K562 (cell line): ENCODE measurements at regions not wholly inside any gene's neighbourhood (a gene's known extent, or its start where the extent isn't known, plus 50 kb on each side); places are given as distances from the start of the nearest gene placed in this dataset.

Source experiments
- CBFB ChIP-seq: sonication (generic); formaldehyde crosslinking; IDR thresholded peaks from 2 replicates; pipeline ENCODE4 v1.4.0; 2020; ENCODE audit warnings: mild to moderate bottlenecking, missing genetic modification reagents
- ETS1 ChIP-seq: conservative IDR thresholded peaks from 2 replicates; pipeline ENCODE4 v1.6.1; 2011; ENCODE audit warnings: low read depth, mild to moderate bottlenecking, low read length; ENCODE audit not compliant: control insufficient read depth
- FOXK2 ChIP-seq, 2 experiments: fragments of 450-650 bp; IDR thresholded peaks in 1 of 2; conservative IDR thresholded peaks in 1 of 2; 2 replicates each; pipeline ENCODE4 v1.6.1; 2016; ENCODE audit warnings: low read depth in 2 of 2, mild to moderate bottlenecking in 1 of 2
- GABPB1 ChIP-seq: sonication (generic); formaldehyde crosslinking; IDR thresholded peaks from 2 replicates; pipeline ENCODE4 v1.8.0; 2022; ENCODE audit warnings: mild to moderate bottlenecking, missing genetic modification reagents
- HDAC1 ChIP-seq, 2 experiments: fragments of 450-650 bp; IDR thresholded peaks; 2 replicates each; pipeline ENCODE4 v1.6.1; 2016 to 2017; ENCODE audit warnings: inconsistent platforms in 1 of 2, mild to moderate bottlenecking in 1 of 2, moderate library complexity in 1 of 2
- ZBTB8A ChIP-seq: fragments of 450-650 bp; IDR thresholded peaks from 2 replicates; pipeline ENCODE4 v1.6.1; 2018; ENCODE audit warnings: mild to moderate bottlenecking, moderate library complexity; ENCODE audit not compliant: partially characterized antibody
- ZFPM2 ChIP-seq: fragments of 250-450 bp; sonication (Bioruptor Pico); IDR thresholded peaks from 2 replicates; pipeline ENCODE4 v1.5.1; 2022; ENCODE audit warnings: mild to moderate bottlenecking
- ZNF347 ChIP-seq: fragments of 450-650 bp; formaldehyde crosslinking; IDR thresholded peaks from 2 replicates; pipeline ENCODE4 v1.4.0; 2020; ENCODE audit warnings: low read depth, mild to moderate bottlenecking, moderate library complexity
- ZNF431 ChIP-seq: sonication (generic); formaldehyde crosslinking; IDR thresholded peaks from 2 replicates; pipeline ENCODE4 v1.8.0; 2022; ENCODE audit warnings: mild to moderate bottlenecking, missing genetic modification reagents
- ZNF639 ChIP-seq, 2 experiments: fragments of 200-800 bp in 1 of 2; sonication (Bioruptor generic) in 1 of 2; sonication (generic) in 1 of 2; formaldehyde crosslinking in 1 of 2; IDR thresholded peaks in 1 of 2; conservative IDR thresholded peaks in 1 of 2; 2 replicates each; pipeline versions ENCODE4 v1.5.0 to v1.6.1; 2016 to 2020; ENCODE audit warnings: missing compliant biosample characterization in 1 of 2, missing genetic modification characterization in 1 of 2, missing genetic modification reagents in 1 of 2
- ZNF764 ChIP-seq: fragments of 250-450 bp; sonication (Bioruptor Pico); IDR thresholded peaks from 2 replicates; pipeline ENCODE4 v1.4.0; 2020; ENCODE audit warnings: low read depth, mild to moderate bottlenecking, moderate library complexity
- ZSCAN29 ChIP-seq: fragments of 450-650 bp; IDR thresholded peaks from 2 replicates; pipeline ENCODE4 v1.6.1; 2017
- TF ChIP-seq, protein P1 (sequence below): sonication (generic); formaldehyde crosslinking; IDR thresholded peaks from 2 replicates; pipeline ENCODE4 v1.8.0; 2022; ENCODE audit warnings: mild to moderate bottlenecking, missing genetic modification reagents
- TF ChIP-seq, protein P2 (sequence below): fragments of 450-650 bp; IDR thresholded peaks from 2 replicates; pipeline ENCODE4 v1.6.1; 2016; ENCODE audit warnings: mild to moderate bottlenecking
- TF ChIP-seq, protein P3 (sequence below), 2 experiments: fragments of 450-650 bp; IDR thresholded peaks; 2 replicates each; pipeline ENCODE4 v1.6.1; 2016

GRCh38 chr6:26311385-26312095 lies 53.5 kb upstream of the BTN3A2 start (continued):
- TF ChIP-seq ZNF764 (peak; percentile 90; the same call in 1 of the 2 replicates), ZSCAN29 (peak; percentile 93), ZNF639 (CRISPR knock-in tag; conservative IDR thresholded peaks at IDR 0.05 in 1 of 2, IDR thresholded peaks at IDR 0.05 in 1 of 2) (0 out of 4 replicates have a peak, but pooled peaks of 1 of the 2 experiments have one; percentile 23), ZNF431 (CRISPR knock-in tag) (peak; percentile 24; the same call in 1 of the 2 replicates), CBFB (CRISPR knock-in tag) (no peak), FOXK2 (conservative IDR thresholded peaks at IDR 0.05 in 1 of 2, IDR thresholded peaks at IDR 0.05 in 1 of 2; ENCODE audit: low read depth in 2 of 2) (peak; percentile 97 to 98), ETS1 (peak; percentile 88), GABPB1 (CRISPR knock-in tag) (peak; percentile 67), ZFPM2 (CRISPR knock-in tag) (no peak), ZBTB8A (peak; percentile 16), HDAC1 (IDR thresholded peaks at IDR 0.05) (peak; percentile 6 to 64; a peak in 3 of 4 replicates), ZNF347 (0 out of 2 replicates have a peak, but pooled peaks have one; percentile 9)
- TF ChIP-seq, protein P1, sequence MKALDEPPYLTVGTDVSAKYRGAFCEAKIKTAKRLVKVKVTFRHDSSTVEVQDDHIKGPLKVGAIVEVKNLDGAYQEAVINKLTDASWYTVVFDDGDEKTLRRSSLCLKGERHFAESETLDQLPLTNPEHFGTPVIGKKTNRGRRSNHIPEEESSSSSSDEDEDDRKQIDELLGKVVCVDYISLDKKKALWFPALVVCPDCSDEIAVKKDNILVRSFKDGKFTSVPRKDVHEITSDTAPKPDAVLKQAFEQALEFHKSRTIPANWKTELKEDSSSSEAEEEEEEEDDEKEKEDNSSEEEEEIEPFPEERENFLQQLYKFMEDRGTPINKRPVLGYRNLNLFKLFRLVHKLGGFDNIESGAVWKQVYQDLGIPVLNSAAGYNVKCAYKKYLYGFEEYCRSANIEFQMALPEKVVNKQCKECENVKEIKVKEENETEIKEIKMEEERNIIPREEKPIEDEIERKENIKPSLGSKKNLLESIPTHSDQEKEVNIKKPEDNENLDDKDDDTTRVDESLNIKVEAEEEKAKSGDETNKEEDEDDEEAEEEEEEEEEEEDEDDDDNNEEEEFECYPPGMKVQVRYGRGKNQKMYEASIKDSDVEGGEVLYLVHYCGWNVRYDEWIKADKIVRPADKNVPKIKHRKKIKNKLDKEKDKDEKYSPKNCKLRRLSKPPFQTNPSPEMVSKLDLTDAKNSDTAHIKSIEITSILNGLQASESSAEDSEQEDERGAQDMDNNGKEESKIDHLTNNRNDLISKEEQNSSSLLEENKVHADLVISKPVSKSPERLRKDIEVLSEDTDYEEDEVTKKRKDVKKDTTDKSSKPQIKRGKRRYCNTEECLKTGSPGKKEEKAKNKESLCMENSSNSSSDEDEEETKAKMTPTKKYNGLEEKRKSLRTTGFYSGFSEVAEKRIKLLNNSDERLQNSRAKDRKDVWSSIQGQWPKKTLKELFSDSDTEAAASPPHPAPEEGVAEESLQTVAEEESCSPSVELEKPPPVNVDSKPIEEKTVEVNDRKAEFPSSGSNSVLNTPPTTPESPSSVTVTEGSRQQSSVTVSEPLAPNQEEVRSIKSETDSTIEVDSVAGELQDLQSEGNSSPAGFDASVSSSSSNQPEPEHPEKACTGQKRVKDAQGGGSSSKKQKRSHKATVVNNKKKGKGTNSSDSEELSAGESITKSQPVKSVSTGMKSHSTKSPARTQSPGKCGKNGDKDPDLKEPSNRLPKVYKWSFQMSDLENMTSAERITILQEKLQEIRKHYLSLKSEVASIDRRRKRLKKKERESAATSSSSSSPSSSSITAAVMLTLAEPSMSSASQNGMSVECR (CRISPR knock-in tag): 0 out of 2 replicates have a peak, but pooled peaks have one; percentile 57
- TF ChIP-seq, protein P2, sequence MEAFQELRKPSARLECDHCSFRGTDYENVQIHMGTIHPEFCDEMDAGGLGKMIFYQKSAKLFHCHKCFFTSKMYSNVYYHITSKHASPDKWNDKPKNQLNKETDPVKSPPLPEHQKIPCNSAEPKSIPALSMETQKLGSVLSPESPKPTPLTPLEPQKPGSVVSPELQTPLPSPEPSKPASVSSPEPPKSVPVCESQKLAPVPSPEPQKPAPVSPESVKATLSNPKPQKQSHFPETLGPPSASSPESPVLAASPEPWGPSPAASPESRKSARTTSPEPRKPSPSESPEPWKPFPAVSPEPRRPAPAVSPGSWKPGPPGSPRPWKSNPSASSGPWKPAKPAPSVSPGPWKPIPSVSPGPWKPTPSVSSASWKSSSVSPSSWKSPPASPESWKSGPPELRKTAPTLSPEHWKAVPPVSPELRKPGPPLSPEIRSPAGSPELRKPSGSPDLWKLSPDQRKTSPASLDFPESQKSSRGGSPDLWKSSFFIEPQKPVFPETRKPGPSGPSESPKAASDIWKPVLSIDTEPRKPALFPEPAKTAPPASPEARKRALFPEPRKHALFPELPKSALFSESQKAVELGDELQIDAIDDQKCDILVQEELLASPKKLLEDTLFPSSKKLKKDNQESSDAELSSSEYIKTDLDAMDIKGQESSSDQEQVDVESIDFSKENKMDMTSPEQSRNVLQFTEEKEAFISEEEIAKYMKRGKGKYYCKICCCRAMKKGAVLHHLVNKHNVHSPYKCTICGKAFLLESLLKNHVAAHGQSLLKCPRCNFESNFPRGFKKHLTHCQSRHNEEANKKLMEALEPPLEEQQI: peak; percentile 74
- TF ChIP-seq, protein P3, sequence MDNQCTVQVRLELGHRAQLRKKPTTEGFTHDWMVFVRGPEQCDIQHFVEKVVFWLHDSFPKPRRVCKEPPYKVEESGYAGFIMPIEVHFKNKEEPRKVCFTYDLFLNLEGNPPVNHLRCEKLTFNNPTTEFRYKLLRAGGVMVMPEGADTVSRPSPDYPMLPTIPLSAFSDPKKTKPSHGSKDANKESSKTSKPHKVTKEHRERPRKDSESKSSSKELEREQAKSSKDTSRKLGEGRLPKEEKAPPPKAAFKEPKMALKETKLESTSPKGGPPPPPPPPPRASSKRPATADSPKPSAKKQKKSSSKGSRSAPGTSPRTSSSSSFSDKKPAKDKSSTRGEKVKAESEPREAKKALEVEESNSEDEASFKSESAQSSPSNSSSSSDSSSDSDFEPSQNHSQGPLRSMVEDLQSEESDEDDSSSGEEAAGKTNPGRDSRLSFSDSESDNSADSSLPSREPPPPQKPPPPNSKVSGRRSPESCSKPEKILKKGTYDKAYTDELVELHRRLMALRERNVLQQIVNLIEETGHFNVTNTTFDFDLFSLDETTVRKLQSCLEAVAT (IDR thresholded peaks at IDR 0.05): no peak; a peak in 1 of 4 replicates
